H1 (cell line): ENCODE measurements at regions not wholly inside any gene's neighbourhood (a gene's known extent, or its start where the extent isn't known, plus 50 kb on each side); places are given as distances from the start of the nearest gene placed in this dataset.
"Not testable (repeated sequence)": the region's sequence is repeated elsewhere in the genome, so short reads cannot be mapped to it uniquely, and the experiment has no call there.

Experiments
- CTCF ChIA-PET: fragments of 300-600 bp; sonication (Branson Sonifier 250); formaldehyde crosslinking; loops from one replicate; lab custom pipeline; 2021; ENCODE audit not compliant: partially characterized antibody; lab: Charles Lee
- POLR2A ChIA-PET: fragments of 300-600 bp; sonication (Branson Sonifier 250); formaldehyde crosslinking; loops from one replicate; lab custom pipeline; 2021; ENCODE audit warnings: inconsistent platforms; ENCODE audit not compliant: partially characterized antibody; lab: Charles Lee
- DNase-seq, 2 experiments: peaks; one replicate each; pipeline versions ENCODE4 v3.0.0 to v3.0.0-alpha.2; 2010 to 2022; ENCODE audit warnings: low spot score in 2 of 2, low read depth in 1 of 2, mixed read lengths in 1 of 2
- FAIRE-seq: peaks from 2 replicates; lab custom pipeline; 2011; peaks lifted over from hg19 to GRCh38; lab: Jason Lieb, UNC
- H2AFZ ChIP-seq: 2 replicates; pipeline ENCODE4 v1.8.1; 2012; ENCODE audit warnings: low read length, inconsistent platforms
- H2AK5ac ChIP-seq: 2 replicates; pipeline ENCODE4 v1.6.1; 2013; ENCODE audit warnings: low read depth, low read length
- H2BK120ac ChIP-seq: replicated peaks from 2 replicates; pipeline ENCODE3; 2013; ENCODE audit warnings: low read depth, low read length, inconsistent platforms
- H2BK12ac ChIP-seq: 2 replicates; pipeline ENCODE4 v1.6.1; 2013; ENCODE audit warnings: low read depth, low read length
- H2BK15ac ChIP-seq: 2 replicates; pipeline ENCODE4 v1.6.1; 2013; ENCODE audit warnings: low read length
- H2BK20ac ChIP-seq: 2 replicates; pipeline ENCODE4 v1.6.1; 2013; ENCODE audit warnings: low read length
- H2BK5ac ChIP-seq: 2 replicates; pipeline ENCODE4 v1.6.1; 2013; ENCODE audit warnings: low read depth, low read length
- H3K14ac ChIP-seq: 2 replicates; pipeline ENCODE4 v1.6.1; 2013; ENCODE audit warnings: inconsistent platforms; ENCODE audit not compliant: insufficient read length
- H3K18ac ChIP-seq: 2 replicates; pipeline ENCODE4 v1.6.1; 2013; ENCODE audit warnings: low read length; ENCODE audit errors: extremely low read depth
- H3K23ac ChIP-seq: 2 replicates; pipeline ENCODE4 v1.6.1; 2013; ENCODE audit warnings: inconsistent platforms; ENCODE audit not compliant: insufficient read length
- H3K23me2 ChIP-seq: 2 replicates; pipeline ENCODE4 v1.6.1; 2013; ENCODE audit warnings: low read depth, low read length
- H3K27ac ChIP-seq: 2 replicates; pipeline ENCODE4 v1.6.1; 2011; ENCODE audit warnings: low read depth, low read length, inconsistent platforms
- H3K27me3 ChIP-seq, 4 experiments: replicated peaks in 1 of 4; 1 replicate in 1 of 4; 2 replicates in 3 of 4; pipeline versions ENCODE4 v1.6.1 to v1.8.1; 2011 to 2013; ENCODE audit warnings: low read length in 3 of 4, mild to moderate bottlenecking in 3 of 4, inconsistent platforms in 2 of 4, mixed read lengths in 2 of 4, moderate library complexity in 1 of 4; ENCODE audit not compliant: control insufficient read depth in 3 of 4, insufficient read depth in 3 of 4; ENCODE audit errors: extremely low read depth in 1 of 4
- H3K36me3 ChIP-seq, 4 experiments: 2 replicates each; pipeline versions ENCODE4 v1.6.1 to v1.8.1; 2011 to 2013; ENCODE audit warnings: mild to moderate bottlenecking in 4 of 4, low read length in 3 of 4, moderate library complexity in 2 of 4, control low read depth in 1 of 4, inconsistent platforms in 1 of 4; ENCODE audit not compliant: insufficient read depth in 4 of 4, control insufficient read depth in 2 of 4
- H3K4ac ChIP-seq: replicated peaks from 2 replicates; pipeline ENCODE3; 2013; ENCODE audit warnings: low read length, low read depth, mixed read lengths, inconsistent platforms; ENCODE audit not compliant: insufficient read length
- H3K4me1 ChIP-seq, 4 experiments: replicated peaks in 1 of 4; 1 replicate in 1 of 4; 2 replicates in 3 of 4; pipeline versions ENCODE4 v1.6.1 to v1.8.1; 2011 to 2013; ENCODE audit warnings: low read length in 3 of 4, inconsistent platforms in 2 of 4, mixed read lengths in 1 of 4; ENCODE audit not compliant: insufficient read depth in 4 of 4, control insufficient read depth in 3 of 4
- H3K4me2 ChIP-seq, 2 experiments: 2 replicates each; pipeline versions ENCODE4 v1.6.1 to v1.8.1; 2011 to 2013; ENCODE audit warnings: low read depth in 2 of 2, low read length in 2 of 2, control low read depth in 1 of 2, inconsistent platforms in 1 of 2, mild to moderate bottlenecking in 1 of 2; ENCODE audit not compliant: insufficient read depth in 1 of 2
- H3K4me3 ChIP-seq, 4 experiments: fragments of 200-600, 300-600 bp in 1 of 4; sonication (generic), shearing (Covaris generic), sonication (Bioruptor Twin) in 1 of 4; 2 replicates each; pipeline versions ENCODE4 v1.5.1 to v1.8.1; 2011 to 2016; ENCODE audit warnings: low read length in 4 of 4, low read depth in 3 of 4, control low read depth in 2 of 4, inconsistent platforms in 2 of 4, mild to moderate bottlenecking in 2 of 4, mixed read lengths in 1 of 4, moderate library complexity in 1 of 4; ENCODE audit not compliant: insufficient read depth in 2 of 4; ENCODE audit errors: extremely low read depth in 1 of 4
- H3K56ac ChIP-seq: replicated peaks from 2 replicates; pipeline ENCODE3; 2013; ENCODE audit warnings: low read depth, mild to moderate bottlenecking, mixed read lengths, low read length, inconsistent platforms; ENCODE audit not compliant: insufficient read length
- H3K79me1 ChIP-seq: 2 replicates; pipeline ENCODE4 v1.6.1; 2013; ENCODE audit warnings: low read depth, low read length, control low read depth
- H3K79me2 ChIP-seq, 2 experiments: 2 replicates each; pipeline versions ENCODE4 v1.6.1 to v1.8.1; 2012 to 2013; ENCODE audit warnings: low read length in 2 of 2, mild to moderate bottlenecking in 2 of 2, inconsistent platforms in 1 of 2; ENCODE audit not compliant: insufficient read depth in 2 of 2, control insufficient read depth in 1 of 2
- H3K9ac ChIP-seq, 4 experiments: replicated peaks in 1 of 4; 1 replicate in 1 of 4; 2 replicates in 3 of 4; pipeline versions ENCODE4 v1.6.1 to v1.8.1; 2011 to 2013; ENCODE audit warnings: low read depth in 3 of 4, low read length in 3 of 4, control low read depth in 2 of 4, mild to moderate bottlenecking in 2 of 4, moderate library complexity in 2 of 4, inconsistent platforms in 1 of 4; ENCODE audit errors: extremely low read depth in 1 of 4
- H3K9me3 ChIP-seq, 2 experiments: 2 replicates each; pipeline versions ENCODE4 v1.6.1 to v1.8.1; 2012 to 2013; ENCODE audit warnings: mild to moderate bottlenecking in 2 of 2, moderate library complexity in 2 of 2, control low read depth in 1 of 2, inconsistent platforms in 1 of 2, low read depth in 1 of 2, low read length in 1 of 2, mixed read lengths in 1 of 2; ENCODE audit not compliant: insufficient read depth in 2 of 2
- H4K20me1 ChIP-seq, 2 experiments: replicated peaks in 1 of 2; 2 replicates each; pipeline versions ENCODE3 to v1.8.1; 2011 to 2013; ENCODE audit warnings: inconsistent platforms in 2 of 2, low read length in 2 of 2, mild to moderate bottlenecking in 1 of 2; ENCODE audit not compliant: insufficient read depth in 2 of 2, control insufficient read depth in 1 of 2
- H4K5ac ChIP-seq: 2 replicates; pipeline ENCODE4 v1.6.1; 2013; ENCODE audit warnings: low read length, low read depth, mixed read lengths, inconsistent platforms; ENCODE audit not compliant: insufficient read length
- H4K8ac ChIP-seq: 2 replicates; pipeline ENCODE4 v1.8.0; 2013; ENCODE audit warnings: mild to moderate bottlenecking, moderate library complexity, low read length, inconsistent platforms; ENCODE audit not compliant: insufficient read depth; ENCODE audit errors: extremely low read depth
- H4K91ac ChIP-seq: replicated peaks from 2 replicates; pipeline ENCODE3; 2013; ENCODE audit warnings: low read length, mixed read lengths, inconsistent platforms; ENCODE audit not compliant: insufficient read length
- WGBS, 2 experiments: shearing (Covaris generic) in 1 of 2; methylation state at CpG; one replicate each; pipeline versions ENCODE4 v1.1.6 to v1.1.7; 2013 to 2015; ENCODE audit warnings: low lambda C conversion rate in 2 of 2, mixed read lengths in 2 of 2, inconsistent platforms in 1 of 2, low coverage in 1 of 2, missing lambda C conversion rate in 1 of 2; ENCODE audit not compliant: insufficient replicate concordance in 2 of 2, insufficient coverage in 1 of 2, insufficient read length in 1 of 2; ENCODE audit errors: extremely low coverage in 1 of 2, missing lambda C conversion rate in 1 of 2; 5-methylcytosine and 5-hydroxymethylcytosine counted together

DNA sequence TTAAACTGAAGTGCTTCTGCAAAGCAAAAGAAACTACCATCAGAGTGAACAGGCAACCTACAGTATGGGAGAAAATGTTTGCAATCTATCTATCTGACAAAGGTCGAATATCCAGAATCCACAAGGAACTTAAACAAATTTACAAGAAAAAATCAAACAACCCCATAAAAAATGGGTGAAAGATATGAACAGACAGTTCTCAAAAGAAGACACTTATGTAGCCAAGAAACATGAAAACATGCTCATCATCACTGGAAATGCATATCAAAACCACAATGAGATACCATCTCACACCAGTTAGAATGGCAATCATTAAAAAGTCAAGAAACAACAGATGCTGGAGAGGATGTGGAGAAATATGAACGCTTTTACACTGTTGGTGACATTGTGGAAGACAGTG, 165.4 kb downstream of the CRPPA start:
- H3K4ac ChIP-seq, H2BK120ac ChIP-seq, H3K4me1 ChIP-seq, H4K5ac ChIP-seq, H3K23ac ChIP-seq, H2AFZ ChIP-seq, H2BK5ac ChIP-seq, H3K27me3 ChIP-seq, H4K8ac ChIP-seq, H3K27ac ChIP-seq, H3K14ac ChIP-seq, FAIRE-seq, H3K18ac ChIP-seq, H3K36me3 ChIP-seq, H3K79me2 ChIP-seq, H3K9ac ChIP-seq, H2BK15ac ChIP-seq, DNase-seq, H3K9me3 ChIP-seq, H3K4me3 ChIP-seq, CTCF ChIA-PET, H3K79me1 ChIP-seq, H4K20me1 ChIP-seq, H4K91ac ChIP-seq, H2AK5ac ChIP-seq, POLR2A ChIA-PET, H3K23me2 ChIP-seq, H3K56ac ChIP-seq, H3K4me2 ChIP-seq, H2BK12ac ChIP-seq, H2BK20ac ChIP-seq: not testable (repeated sequence)
- 92% methylated on average over 2 of the region's 2 CpGs; no CpG with 5 or more reads in 1 of the 2 experiments for WGBS, 2 experiments

DNA sequence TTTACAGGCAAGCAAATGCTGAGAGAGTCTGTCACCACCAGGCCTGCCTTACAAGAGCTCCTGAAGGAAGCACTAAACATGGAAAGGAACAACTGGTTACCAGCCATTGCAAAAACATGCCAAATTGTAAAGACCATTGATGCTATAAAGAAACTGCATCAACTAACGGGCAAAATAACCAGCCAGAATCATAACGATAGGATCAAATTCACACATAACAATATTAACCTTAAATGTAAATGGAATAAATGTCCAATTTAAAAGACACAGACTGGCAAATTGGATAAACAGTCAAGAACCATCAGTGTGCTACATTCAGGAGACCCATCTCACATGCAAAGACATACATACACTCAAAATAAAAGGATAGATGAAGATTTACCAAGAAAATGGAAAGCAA, 170.7 kb downstream of the CRPPA start:
- CTCF ChIA-PET, H3K4me1 ChIP-seq, H3K9ac ChIP-seq: not testable (repeated sequence)

More for the DNA sequence above, 170.7 kb downstream of the CRPPA start:
- H3K79me1 ChIP-seq, H4K5ac ChIP-seq, H3K56ac ChIP-seq, H2AFZ ChIP-seq, H2BK120ac ChIP-seq, H4K20me1 ChIP-seq, H2BK15ac ChIP-seq, H3K14ac ChIP-seq, H3K23ac ChIP-seq, H2BK5ac ChIP-seq, H3K36me3 ChIP-seq, H4K91ac ChIP-seq, H2BK20ac ChIP-seq, H4K8ac ChIP-seq, H2BK12ac ChIP-seq, H3K18ac ChIP-seq, DNase-seq, H3K9me3 ChIP-seq, FAIRE-seq, H2AK5ac ChIP-seq, H3K79me2 ChIP-seq, H3K4me3 ChIP-seq, H3K23me2 ChIP-seq, H3K4ac ChIP-seq, POLR2A ChIA-PET, H3K4me2 ChIP-seq, H3K27ac ChIP-seq, H3K27me3 ChIP-seq: not testable (repeated sequence)
- 95% methylated on average over 2 of the region's 2 CpGs; no CpG with 5 or more reads in 1 of the 2 experiments for WGBS, 2 experiments
